B cell (primary cell): ENCODE measurements at regions not wholly inside any gene's neighbourhood (a gene's known extent, or its start where the extent isn't known, plus 50 kb on each side); places are given as distances from the start of the nearest gene placed in this dataset.

Experiments used
- ATAC-seq: fragments of 200-7000 bp; cut with Tn5 transposase; one replicate; pipeline ENCODE4 v1.10.0; 2021; ENCODE audit warnings: low read depth, mild to moderate bottlenecking, moderate number of reproducible peaks, moderate library complexity
- CTCF ChIA-PET: fragments of 350-600 bp; sonication (Branson Sonifier 250); formaldehyde crosslinking; loops from one replicate; lab custom pipeline; 2021; ENCODE audit warnings: antibody characterized with exemption, inconsistent platforms; lab: Charles Lee
- POLR2A ChIA-PET: fragments of 350-600 bp; sonication (Branson Sonifier 250); formaldehyde crosslinking; loops from one replicate; lab custom pipeline; 2021; ENCODE audit warnings: antibody characterized with exemption; lab: Charles Lee
- DNase-seq: peaks from one replicate; pipeline ENCODE4 v3.0.0; 2013
- H2AFZ ChIP-seq: 2 replicates; pipeline ENCODE4 v1.6.1; 2012; ENCODE audit warnings: mild to moderate bottlenecking, low read depth, low read length; ENCODE audit not compliant: insufficient read depth, poor library complexity, severe bottlenecking
- H3K27ac ChIP-seq, 2 donors: 1 replicate in 1 of 2; 2 replicates in 1 of 2; pipeline ENCODE4 v1.5.1; 2012 to 2013; ENCODE audit warnings: low read length in 2 of 2, mild to moderate bottlenecking in 2 of 2, moderate library complexity in 1 of 2
- H3K27me3 ChIP-seq, 4 experiments: fragments of 200-600 bp in 1 of 4; sonication (generic) in 1 of 4; replicated peaks in 1 of 4; 1 replicate in 2 of 4; 2 replicates in 2 of 4; pipeline versions ENCODE4 v1.6.1 to v1.7.0; 2013 to 2016; ENCODE audit warnings: low read length in 3 of 4, mild to moderate bottlenecking in 2 of 4, mixed read lengths in 1 of 4, moderate library complexity in 1 of 4; ENCODE audit not compliant: insufficient read depth in 4 of 4, control insufficient read depth in 3 of 4; ENCODE audit errors: control extremely low read depth in 1 of 4
- H3K36me3 ChIP-seq, 2 experiments: replicated peaks in 1 of 2; 1 replicate in 1 of 2; 2 replicates in 1 of 2; pipeline versions ENCODE4 v1.6.1 to v1.7.1; 2013; ENCODE audit warnings: low read length in 1 of 2; ENCODE audit not compliant: insufficient read depth in 2 of 2, control insufficient read depth in 1 of 2; ENCODE audit errors: control extremely low read depth in 1 of 2, extremely low read depth in 1 of 2
- H3K4me1 ChIP-seq, 2 donors: fragments of 200-600 bp in 1 of 2; sonication (generic) in 1 of 2; 1 replicate in 1 of 2; 2 replicates in 1 of 2; pipeline versions ENCODE4 v1.5.1 to v1.6.1; 2013 to 2017; ENCODE audit warnings: low read length in 2 of 2; ENCODE audit not compliant: control insufficient read depth in 2 of 2, insufficient read depth in 2 of 2
- H3K4me2 ChIP-seq: replicated peaks from 2 replicates; pipeline ENCODE3; 2012; ENCODE audit warnings: mild to moderate bottlenecking, low read depth, low read length; ENCODE audit not compliant: poor library complexity, severe bottlenecking
- H3K4me3 ChIP-seq, 5 experiments: fragments of 200-600 bp in 1 of 5; sonication (generic) in 1 of 5; 1 replicate in 3 of 5; 2 replicates in 2 of 5; pipeline versions ENCODE4 v1.5.1 to v1.7.0; 2011 to 2016; ENCODE audit warnings: low read length in 4 of 5, mild to moderate bottlenecking in 4 of 5, low read depth in 2 of 5, control low read depth in 1 of 5, moderate library complexity in 1 of 5; ENCODE audit not compliant: insufficient read depth in 1 of 5; ENCODE audit errors: control extremely low read depth in 1 of 5, extremely low read depth in 1 of 5
- H3K79me2 ChIP-seq: fragments of 200-600 bp; sonication (generic); one replicate; pipeline ENCODE4 v1.6.0; 2016; ENCODE audit warnings: low read length; ENCODE audit not compliant: control insufficient read depth, insufficient read depth
- H3K9ac ChIP-seq: fragments of 200-600 bp; sonication (generic); 2 replicates; pipeline ENCODE4 v1.6.1; 2017; ENCODE audit warnings: mild to moderate bottlenecking, low read length, moderate library complexity
- H3K9me3 ChIP-seq, 3 donors: one replicate each; pipeline versions ENCODE4 v1.6.1 to v1.7.1; 2013; ENCODE audit warnings: low read length in 2 of 3; ENCODE audit not compliant: control insufficient read depth in 2 of 3, insufficient read depth in 1 of 3; ENCODE audit errors: control extremely low read depth in 1 of 3
- H4K20me1 ChIP-seq: 2 replicates; pipeline ENCODE4 v1.6.0; 2012; ENCODE audit warnings: mild to moderate bottlenecking, low read length; ENCODE audit not compliant: insufficient read depth, control insufficient read depth, poor library complexity, severe bottlenecking
- H3K27ac Mint-ChIP-seq: one replicate; pipeline ENCODE4 v1.8.0; 2021; ENCODE audit warnings: mixed read lengths
- H3K27me3 Mint-ChIP-seq: one replicate; pipeline ENCODE4 v1.8.0; 2021; ENCODE audit warnings: mixed read lengths
- H3K4me1 Mint-ChIP-seq: one replicate; pipeline ENCODE4 v1.8.0; 2021; ENCODE audit warnings: mixed read lengths
- H3K4me3 Mint-ChIP-seq: one replicate; pipeline ENCODE4 v1.8.0; 2021; ENCODE audit warnings: mixed read lengths
- H3K9me3 Mint-ChIP-seq: one replicate; pipeline ENCODE4 v1.8.0; 2022; ENCODE audit warnings: mixed read lengths; ENCODE audit not compliant: insufficient read depth
- CTCF ChIP-seq: fragments of 200-600 bp; IDR thresholded peaks from one replicate; pipeline ENCODE4 v1.8.0; 2022; ENCODE audit warnings: antibody characterized with exemption, mild to moderate bottlenecking
- EZH2 ChIP-seq: IDR thresholded peaks from 2 replicates; pipeline ENCODE4 v1.6.1; 2012; ENCODE audit warnings: borderline replicate concordance, low read depth, mild to moderate bottlenecking, moderate library complexity, low read length; ENCODE audit not compliant: insufficient read depth, poor library complexity, severe bottlenecking
- WGBS: methylation state at CpG from one replicate; pipeline ENCODE4 v1.1.5; 2013; ENCODE audit warnings: missing lambda C conversion rate; ENCODE audit not compliant: insufficient coverage; 5-methylcytosine and 5-hydroxymethylcytosine counted together
- intact Hi-C: fragments of 100-400 bp; cut with micrococcal nuclease; formaldehyde crosslinking; loops from one replicate; pipeline ENCODE4 v1.10.0; 2022

DNA sequence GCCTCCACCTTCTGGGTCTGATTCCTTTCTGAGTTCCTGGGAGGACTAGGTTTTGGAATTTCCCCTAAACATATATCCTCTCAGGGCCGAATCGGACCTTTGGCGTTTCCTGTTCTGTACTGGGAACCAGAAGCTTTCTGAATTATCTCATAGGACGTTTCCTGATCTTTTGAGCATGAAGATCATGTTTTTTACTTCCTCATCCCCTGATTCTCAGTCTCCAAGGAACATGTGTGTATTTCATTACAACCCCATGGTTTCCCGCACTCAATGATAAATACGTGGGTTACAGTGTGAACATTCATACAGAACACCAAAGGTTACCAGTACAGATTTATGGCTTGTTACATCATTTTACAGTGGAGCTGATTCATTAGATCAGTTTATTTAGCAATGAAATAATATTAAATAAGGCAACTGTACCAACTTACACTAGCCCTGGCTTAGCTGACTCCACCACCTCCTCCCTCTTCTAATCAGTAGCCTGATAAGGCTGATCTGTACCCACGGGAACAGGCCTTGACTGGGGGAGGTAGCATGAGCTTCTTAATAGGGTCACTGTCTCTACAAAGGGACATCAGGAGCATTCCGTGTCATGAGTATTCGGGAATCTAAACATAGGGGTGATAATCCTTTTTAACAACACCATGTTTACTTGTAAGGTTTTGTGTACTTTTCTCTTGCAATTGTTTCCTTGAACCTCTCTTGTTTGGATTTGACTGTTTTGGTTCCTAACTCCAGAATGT lies 57.8 kb upstream of the ERRFI1 start:
- no peaks in the 10 kb centered on the region for H4K20me1 ChIP-seq
- ChIA-PET POLR2A (no interaction called here), CTCF (no interaction called here)
- peaks cover 0 to 2% (median 0%) of the 10 kb centered on the region in 4 experiments for H3K27me3 ChIP-seq
- no peak for ATAC-seq
- no peaks in the 10 kb centered on the region for H3K9me3 ChIP-seq
- no peaks in the 10 kb centered on the region for H3K4me1 ChIP-seq
- intact Hi-C loops = no loop called here
- H3K36me3 ChIP-seq = no peaks in the 10 kb centered on the region
- no peak for DNase-seq
- no peaks in the 10 kb centered on the region for H3K79me2 ChIP-seq
- H3K4me3 ChIP-seq = no peak overlapping the region
- TF ChIP-seq CTCF (no peak), EZH2 (no peak)
- H3K4me2 ChIP-seq = no peak overlapping the region
- H3K27ac Mint-ChIP-seq = no peak overlapping the region
- no peak overlapping the region for H3K9ac ChIP-seq
- no peak overlapping the region for H3K27ac ChIP-seq
- no peaks in the 10 kb centered on the region for H3K4me1 Mint-ChIP-seq
- 39% methylated on average over 4 of the region's 9 CpGs for WGBS
- H3K27me3 Mint-ChIP-seq = peaks cover 25% of the 10 kb centered on the region
- no peak overlapping the region for H3K4me3 Mint-ChIP-seq
- H2AFZ ChIP-seq = no peak overlapping the region
- H3K9me3 Mint-ChIP-seq = no peaks in the 10 kb centered on the region

DNA sequence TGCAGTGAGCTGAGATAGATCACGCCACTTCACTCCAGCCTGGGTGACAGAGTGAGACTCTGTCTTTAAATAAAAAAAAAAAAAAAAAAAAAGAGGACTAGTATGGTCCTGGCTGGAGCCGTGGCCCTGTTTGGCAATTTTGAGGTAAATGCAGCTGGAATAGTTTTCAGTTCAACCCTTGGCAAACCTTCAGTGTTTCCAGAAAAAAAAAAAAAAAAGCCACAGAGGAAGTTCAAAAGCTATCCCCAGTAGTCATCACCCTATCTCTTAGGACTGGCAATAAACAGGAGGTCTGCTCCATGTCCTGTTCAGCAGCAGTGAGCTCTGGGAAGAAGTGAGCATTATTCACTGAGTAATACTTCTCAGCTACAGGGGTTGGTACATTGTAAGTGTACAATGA lies 56.8 kb upstream of the ERRFI1 start:
- Mint-ChIP-seq H3K4me1 (no peaks in the 10 kb centered on the region), H3K27ac (no peak overlapping the region), H3K9me3 (no peaks in the 10 kb centered on the region), H3K4me3 (no peak overlapping the region), H3K27me3 (peaks cover 33% of the 10 kb centered on the region)
- Histone ChIP-seq H3K4me1 (no peaks in the 10 kb centered on the region), H3K36me3 (no peaks in the 10 kb centered on the region), H3K9me3 (no peaks in the 10 kb centered on the region), H3K9ac (no peak overlapping the region), H3K4me3 (no peak overlapping the region), H3K79me2 (no peaks in the 10 kb centered on the region), H2AFZ (no peak overlapping the region), H3K4me2 (no peak overlapping the region), H4K20me1 (no peaks in the 10 kb centered on the region), H3K27ac (no peak overlapping the region), H3K27me3 (peaks cover 0 to 2% (median 0%) of the 10 kb centered on the region in 4 experiments)
- no peak for ATAC-seq
- no peak for DNase-seq
- intact Hi-C loops = no loop called here
- WGBS = 60% methylated on average over 1 of the region's 2 CpGs
- TF ChIP-seq CTCF (no peak), EZH2 (no peak)
- ChIA-PET CTCF (no interaction called here), POLR2A (no interaction called here)
